ENCODE measurements at regions not wholly inside any gene's neighbourhood (a gene's known extent, or its start where the extent isn't known, plus 50 kb on each side); places are given as distances from the start of the nearest gene placed in this dataset.

DNA sequence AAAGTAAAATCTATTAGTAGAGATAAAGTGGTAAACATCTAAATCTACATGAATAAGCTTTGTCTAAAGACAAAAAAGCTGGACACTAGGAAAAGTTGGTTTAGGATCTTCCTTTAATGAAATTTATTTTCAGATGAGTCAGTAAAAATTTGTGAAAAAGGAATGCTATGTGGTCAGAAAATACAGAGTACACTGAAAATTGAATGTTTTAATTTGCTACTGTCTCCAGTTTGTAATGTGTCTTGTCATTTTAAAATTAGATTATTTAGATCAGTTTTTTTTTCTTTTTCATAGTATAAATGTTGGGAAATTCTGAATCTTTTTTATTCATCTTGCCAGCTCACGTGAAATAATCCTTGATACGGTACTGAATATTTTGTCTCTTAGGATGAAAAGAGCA, 56.9 kb downstream of the SLITRK6 start:
- H3K27me3 ChIP-seq (ENCODE audit: insufficient read depth, poor library complexity, severe bottlenecking), result no peaks in the 10 kb centered on the region
- no peak overlapping the region for H3K27ac ChIP-seq (replicated peaks)
- no peak for DNase-seq (ENCODE audit: low read depth in 1 of 2, low spot score in 1 of 2)
- no peak overlapping the region for H3K4me3 ChIP-seq (replicated peaks; ENCODE audit: insufficient read depth, low read length)
- TF ChIP-seq SPI1 (IDR thresholded peaks at IDR 0.05; ENCODE audit: borderline replicate concordance, low read depth) (no peak), POLR2AphosphoS5 (IDR thresholded peaks at IDR 0.05; ENCODE audit: low read depth) (no peak), CTCF (IDR thresholded peaks at IDR 0.05; ENCODE audit: insufficient read depth, low read length) (no peak), GABPA (IDR thresholded peaks at IDR 0.05; ENCODE audit: low read depth) (no peak)
- TF ChIP-seq, protein P1, sequence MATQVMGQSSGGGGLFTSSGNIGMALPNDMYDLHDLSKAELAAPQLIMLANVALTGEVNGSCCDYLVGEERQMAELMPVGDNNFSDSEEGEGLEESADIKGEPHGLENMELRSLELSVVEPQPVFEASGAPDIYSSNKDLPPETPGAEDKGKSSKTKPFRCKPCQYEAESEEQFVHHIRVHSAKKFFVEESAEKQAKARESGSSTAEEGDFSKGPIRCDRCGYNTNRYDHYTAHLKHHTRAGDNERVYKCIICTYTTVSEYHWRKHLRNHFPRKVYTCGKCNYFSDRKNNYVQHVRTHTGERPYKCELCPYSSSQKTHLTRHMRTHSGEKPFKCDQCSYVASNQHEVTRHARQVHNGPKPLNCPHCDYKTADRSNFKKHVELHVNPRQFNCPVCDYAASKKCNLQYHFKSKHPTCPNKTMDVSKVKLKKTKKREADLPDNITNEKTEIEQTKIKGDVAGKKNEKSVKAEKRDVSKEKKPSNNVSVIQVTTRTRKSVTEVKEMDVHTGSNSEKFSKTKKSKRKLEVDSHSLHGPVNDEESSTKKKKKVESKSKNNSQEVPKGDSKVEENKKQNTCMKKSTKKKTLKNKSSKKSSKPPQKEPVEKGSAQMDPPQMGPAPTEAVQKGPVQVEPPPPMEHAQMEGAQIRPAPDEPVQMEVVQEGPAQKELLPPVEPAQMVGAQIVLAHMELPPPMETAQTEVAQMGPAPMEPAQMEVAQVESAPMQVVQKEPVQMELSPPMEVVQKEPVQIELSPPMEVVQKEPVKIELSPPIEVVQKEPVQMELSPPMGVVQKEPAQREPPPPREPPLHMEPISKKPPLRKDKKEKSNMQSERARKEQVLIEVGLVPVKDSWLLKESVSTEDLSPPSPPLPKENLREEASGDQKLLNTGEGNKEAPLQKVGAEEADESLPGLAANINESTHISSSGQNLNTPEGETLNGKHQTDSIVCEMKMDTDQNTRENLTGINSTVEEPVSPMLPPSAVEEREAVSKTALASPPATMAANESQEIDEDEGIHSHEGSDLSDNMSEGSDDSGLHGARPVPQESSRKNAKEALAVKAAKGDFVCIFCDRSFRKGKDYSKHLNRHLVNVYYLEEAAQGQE (IDR thresholded peaks at IDR 0.05; ENCODE audit: insufficient replicate concordance, low read depth), result no peak

DNA sequence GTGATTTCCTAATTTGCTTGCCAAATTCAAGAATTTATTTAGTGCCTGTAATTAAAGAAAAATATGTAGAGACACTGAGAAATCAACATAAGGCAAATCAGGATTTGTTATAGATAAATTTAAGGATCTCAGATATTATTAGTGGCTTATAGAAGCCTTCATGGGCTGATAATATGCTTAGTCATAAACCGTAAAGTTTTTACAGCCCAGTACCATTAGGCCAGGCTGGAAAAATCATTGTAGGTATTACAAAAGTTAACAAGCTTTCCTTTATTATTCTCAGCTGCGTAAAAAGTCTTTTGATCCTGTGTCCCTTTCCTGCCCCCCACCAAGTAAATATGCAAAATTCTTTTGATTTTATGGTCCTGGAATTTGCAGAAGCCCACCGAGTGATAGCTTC, 58.2 kb downstream of the SLITRK6 start:
- no peak overlapping the region for H3K27ac ChIP-seq (replicated peaks)
- TF ChIP-seq GABPA (IDR thresholded peaks at IDR 0.05; ENCODE audit: low read depth) (no peak), SPI1 (IDR thresholded peaks at IDR 0.05; ENCODE audit: borderline replicate concordance, low read depth) (no peak), POLR2AphosphoS5 (IDR thresholded peaks at IDR 0.05; ENCODE audit: low read depth) (no peak), CTCF (IDR thresholded peaks at IDR 0.05; ENCODE audit: insufficient read depth, low read length) (no peak)
- TF ChIP-seq, protein P1 (IDR thresholded peaks at IDR 0.05; ENCODE audit: insufficient replicate concordance, low read depth), result no peak
- no peak for DNase-seq (ENCODE audit: low read depth in 1 of 2, low spot score in 1 of 2)

GRCh38 chr13:85738696-85739320, 60.4 kb downstream of the SLITRK6 start:
- TF ChIP-seq CTCF (IDR thresholded peaks at IDR 0.05; ENCODE audit: insufficient read depth, low read length) (no peak), SPI1 (IDR thresholded peaks at IDR 0.05; ENCODE audit: borderline replicate concordance, low read depth) (no peak), POLR2AphosphoS5 (IDR thresholded peaks at IDR 0.05; ENCODE audit: low read depth) (no peak), GABPA (IDR thresholded peaks at IDR 0.05; ENCODE audit: low read depth) (no peak)
- TF ChIP-seq, protein P1 (IDR thresholded peaks at IDR 0.05; ENCODE audit: insufficient replicate concordance, low read depth), result no peak
- H3K27ac ChIP-seq (replicated peaks), result no peak overlapping the region
- no peaks in the 10 kb centered on the region for H3K27me3 ChIP-seq (ENCODE audit: insufficient read depth, poor library complexity, severe bottlenecking)
- no peak overlapping the region for H3K4me3 ChIP-seq (replicated peaks; ENCODE audit: insufficient read depth, low read length)
- no peak for DNase-seq (ENCODE audit: low read depth in 1 of 2, low spot score in 1 of 2)

More for the DNA sequence above, 58.2 kb downstream of the SLITRK6 start:
- no peak overlapping the region for H3K4me3 ChIP-seq (replicated peaks; ENCODE audit: insufficient read depth, low read length)
- no peaks in the 10 kb centered on the region for H3K27me3 ChIP-seq (ENCODE audit: insufficient read depth, poor library complexity, severe bottlenecking)
